HEK293 (cell line): ENCODE measurements at regions not wholly inside any gene's neighbourhood (a gene's known extent, or its start where the extent isn't known, plus 50 kb on each side); places are given as distances from the start of the nearest gene placed in this dataset.

Experiments
- ATF2 ChIP-seq: fragments of 450-650 bp; formaldehyde crosslinking; IDR thresholded peaks from 2 replicates; pipeline ENCODE4 v1.5.1; 2016; ENCODE audit warnings: missing biosample characterization, missing genetic modification characterization, low read depth
- GFI1B ChIP-seq: fragments of 450-650 bp; formaldehyde crosslinking; IDR thresholded peaks from 2 replicates; pipeline ENCODE4 v1.5.1; 2016; ENCODE audit warnings: missing biosample characterization, missing genetic modification characterization
- GLI4 ChIP-seq: fragments of 450-650 bp; formaldehyde crosslinking; IDR thresholded peaks from 2 replicates; pipeline ENCODE4 v1.5.1; 2016; ENCODE audit warnings: missing biosample characterization, missing genetic modification characterization
- HIC1 ChIP-seq: fragments of 450-650 bp; formaldehyde crosslinking; IDR thresholded peaks from 2 replicates; pipeline ENCODE4 v1.5.1; 2016; ENCODE audit warnings: missing biosample characterization, missing genetic modification characterization
- IKZF3 ChIP-seq: fragments of 450-650 bp; IDR thresholded peaks from 2 replicates; pipeline ENCODE4 v1.5.0; 2018; ENCODE audit warnings: missing biosample characterization, mild to moderate bottlenecking, missing genetic modification characterization, moderate library complexity
- PRDM10 ChIP-seq: fragments of 450-650 bp; formaldehyde crosslinking; IDR thresholded peaks from 2 replicates; pipeline ENCODE4 v1.5.1; 2016; ENCODE audit warnings: missing biosample characterization, missing genetic modification characterization
- SP2 ChIP-seq: fragments of 450-650 bp; formaldehyde crosslinking; IDR thresholded peaks from 2 replicates; pipeline ENCODE4 v1.5.1; 2016; ENCODE audit warnings: missing biosample characterization, missing genetic modification characterization
- TRIM28 ChIP-seq: IDR thresholded peaks from 2 replicates; pipeline ENCODE4 v1.6.1; 2011; ENCODE audit warnings: low read length, control low read depth, borderline replicate concordance
- ZBTB17 ChIP-seq: fragments of 450-650 bp; formaldehyde crosslinking; IDR thresholded peaks from 2 replicates; pipeline ENCODE4 v1.5.1; 2016; ENCODE audit warnings: missing biosample characterization, missing genetic modification characterization
- ZNF112 ChIP-seq: fragments of 450-650 bp; formaldehyde crosslinking; IDR thresholded peaks from 2 replicates; pipeline ENCODE4 v1.5.0; 2017; ENCODE audit warnings: missing biosample characterization, missing genetic modification characterization
- ZNF174 ChIP-seq: fragments of 450-650 bp; formaldehyde crosslinking; IDR thresholded peaks from 2 replicates; pipeline ENCODE4 v1.5.0; 2017; ENCODE audit warnings: missing biosample characterization, mild to moderate bottlenecking, missing genetic modification characterization
- ZNF2 ChIP-seq: fragments of 450-650 bp; formaldehyde crosslinking; IDR thresholded peaks from 2 replicates; pipeline ENCODE4 v1.5.1; 2016; ENCODE audit warnings: missing biosample characterization, missing genetic modification characterization
- ZNF394 ChIP-seq: fragments of 450-650 bp; formaldehyde crosslinking; IDR thresholded peaks from 2 replicates; pipeline ENCODE4 v1.5.1; 2016; ENCODE audit warnings: missing biosample characterization, missing genetic modification characterization, mild to moderate bottlenecking, moderate library complexity, borderline replicate concordance
- ZNF416 ChIP-seq: fragments of 450-650 bp; formaldehyde crosslinking; IDR thresholded peaks from 2 replicates; pipeline ENCODE4 v1.5.1; 2016; ENCODE audit warnings: missing biosample characterization, missing genetic modification characterization
- ZNF433 ChIP-seq: fragments of 450-650 bp; formaldehyde crosslinking; IDR thresholded peaks from 2 replicates; pipeline ENCODE4 v1.5.1; 2016; ENCODE audit warnings: missing biosample characterization, missing genetic modification characterization, low read depth
- ZNF501 ChIP-seq: fragments of 450-650 bp; formaldehyde crosslinking; IDR thresholded peaks from 2 replicates; pipeline ENCODE4 v1.5.1; 2016; ENCODE audit warnings: missing biosample characterization, missing genetic modification characterization
- ZNF514 ChIP-seq: fragments of 450-650 bp; formaldehyde crosslinking; IDR thresholded peaks from 2 replicates; pipeline ENCODE4 v1.5.1; 2016; ENCODE audit warnings: missing biosample characterization, missing genetic modification characterization
- ZNF530 ChIP-seq: fragments of 450-650 bp; formaldehyde crosslinking; IDR thresholded peaks from 2 replicates; pipeline ENCODE4 v1.5.1; 2016; ENCODE audit warnings: low read depth, missing biosample characterization, missing genetic modification characterization
- ZNF600 ChIP-seq: fragments of 450-650 bp; formaldehyde crosslinking; IDR thresholded peaks from 2 replicates; pipeline ENCODE4 v1.5.1; 2016; ENCODE audit warnings: missing biosample characterization, missing genetic modification characterization
- ZNF610 ChIP-seq: fragments of 450-650 bp; formaldehyde crosslinking; IDR thresholded peaks from 2 replicates; pipeline ENCODE4 v1.5.1; 2016; ENCODE audit warnings: missing biosample characterization, missing genetic modification characterization, borderline replicate concordance
- ZNF624 ChIP-seq: fragments of 450-650 bp; formaldehyde crosslinking; IDR thresholded peaks from 2 replicates; pipeline ENCODE4 v1.5.1; 2017; ENCODE audit warnings: missing biosample characterization, missing genetic modification characterization
- ZNF639 ChIP-seq: fragments of 450-650 bp; formaldehyde crosslinking; IDR thresholded peaks from 2 replicates; pipeline ENCODE4 v1.5.1; 2016; ENCODE audit warnings: missing biosample characterization, missing genetic modification characterization
- ZNF791 ChIP-seq: fragments of 450-650 bp; formaldehyde crosslinking; IDR thresholded peaks from 2 replicates; pipeline ENCODE4 v1.5.1; 2016; ENCODE audit warnings: missing biosample characterization, missing genetic modification characterization
- ZSCAN4 ChIP-seq: fragments of 450-650 bp; formaldehyde crosslinking; IDR thresholded peaks from 2 replicates; pipeline ENCODE4 v1.5.1; 2017; ENCODE audit warnings: missing biosample characterization, missing genetic modification characterization
- ZXDB ChIP-seq: fragments of 450-650 bp; formaldehyde crosslinking; IDR thresholded peaks from 2 replicates; pipeline ENCODE4 v1.5.1; 2016; ENCODE audit warnings: missing biosample characterization, missing genetic modification characterization
- TF ChIP-seq, protein P1 (sequence below): fragments of 450-650 bp; formaldehyde crosslinking; IDR thresholded peaks from 2 replicates; pipeline ENCODE4 v1.5.1; 2016; ENCODE audit warnings: missing biosample characterization, missing genetic modification characterization
- TF ChIP-seq, protein P2 (sequence below): fragments of 450-650 bp; formaldehyde crosslinking; IDR thresholded peaks from 2 replicates; pipeline ENCODE4 v1.5.1; 2016; ENCODE audit warnings: missing biosample characterization, missing genetic modification characterization

- TF ChIP-seq PRDM10: no peak
- peak; percentile 79; the same call in 1 of the 2 replicates for TF ChIP-seq ZNF639 (tag by site-specific recombination)
- TF ChIP-seq ZNF2: peak; percentile 47; the same call in 1 of the 2 replicates
- no peak for TF ChIP-seq GLI4 (tag by site-specific recombination)
- TF ChIP-seq, protein P1, sequence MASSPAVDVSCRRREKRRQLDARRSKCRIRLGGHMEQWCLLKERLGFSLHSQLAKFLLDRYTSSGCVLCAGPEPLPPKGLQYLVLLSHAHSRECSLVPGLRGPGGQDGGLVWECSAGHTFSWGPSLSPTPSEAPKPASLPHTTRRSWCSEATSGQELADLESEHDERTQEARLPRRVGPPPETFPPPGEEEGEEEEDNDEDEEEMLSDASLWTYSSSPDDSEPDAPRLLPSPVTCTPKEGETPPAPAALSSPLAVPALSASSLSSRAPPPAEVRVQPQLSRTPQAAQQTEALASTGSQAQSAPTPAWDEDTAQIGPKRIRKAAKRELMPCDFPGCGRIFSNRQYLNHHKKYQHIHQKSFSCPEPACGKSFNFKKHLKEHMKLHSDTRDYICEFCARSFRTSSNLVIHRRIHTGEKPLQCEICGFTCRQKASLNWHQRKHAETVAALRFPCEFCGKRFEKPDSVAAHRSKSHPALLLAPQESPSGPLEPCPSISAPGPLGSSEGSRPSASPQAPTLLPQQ (tag by site-specific recombination): peak; percentile 33; the same call in 1 of the 2 replicates
- TF ChIP-seq ZNF433 (tag by site-specific recombination): no peak
- TF ChIP-seq ZBTB17: peak; percentile 53; the same call in 1 of the 2 replicates
- TF ChIP-seq HIC1 (tag by site-specific recombination): peak; percentile 82
- no peak for TF ChIP-seq ZNF791 (tag by site-specific recombination)
- no peak for TF ChIP-seq ZNF514
- TF ChIP-seq ZNF610: no peak
- no peak for TF ChIP-seq ZNF174 (tag by site-specific recombination)
- peak; percentile 71; the same call in 1 of the 2 replicates for TF ChIP-seq ZXDB (tag by site-specific recombination)
- TF ChIP-seq, protein P2, sequence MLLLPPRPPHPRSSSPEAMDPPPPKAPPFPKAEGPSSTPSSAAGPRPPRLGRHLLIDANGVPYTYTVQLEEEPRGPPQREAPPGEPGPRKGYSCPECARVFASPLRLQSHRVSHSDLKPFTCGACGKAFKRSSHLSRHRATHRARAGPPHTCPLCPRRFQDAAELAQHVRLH (tag by site-specific recombination): peak; percentile 26; the same call in 1 of the 2 replicates
- TF ChIP-seq IKZF3 (tag by site-specific recombination): peak; percentile 82
- TF ChIP-seq ZSCAN4 (tag by site-specific recombination): no peak
- TF ChIP-seq ZNF394 (tag by site-specific recombination): 0 out of 2 replicates have a peak, but pooled peaks have one; percentile 16
- no peak for TF ChIP-seq ZNF624
- TF ChIP-seq ZNF530 (tag by site-specific recombination): no peak
- TF ChIP-seq GFI1B: peak; percentile 83; the same call in 1 of the 2 replicates
- peak; percentile 83 for TF ChIP-seq ZNF501 (tag by site-specific recombination)
- TF ChIP-seq ZNF600: 0 out of 2 replicates have a peak, but pooled peaks have one; percentile 12
- no peak for TF ChIP-seq SP2
- no peak for TF ChIP-seq ATF2 (tag by site-specific recombination)
- TF ChIP-seq TRIM28: peak; percentile 76; the same call in 1 of the 2 replicates
- no peak for TF ChIP-seq ZNF112
- TF ChIP-seq ZNF416 (tag by site-specific recombination): no peak
These were observed 85.6 kb downstream of the SLIT2 start (continued) for GRCh38 chr4:20337261-20337664.
